GM12878 (cell line): ENCODE measurements at regions not wholly inside any gene's neighbourhood (a gene's known extent, or its start where the extent isn't known, plus 50 kb on each side); places are given as distances from the start of the nearest gene placed in this dataset.

Experiments
- ATF7 ChIP-seq: fragments of 450-650 bp; IDR thresholded peaks from 2 replicates; pipeline ENCODE4 v1.6.1; 2016; ENCODE audit warnings: low read depth, mild to moderate bottlenecking
- ESRRA ChIP-seq: IDR thresholded peaks from 2 replicates; pipeline ENCODE4 v1.6.1; 2012; ENCODE audit warnings: mild to moderate bottlenecking, low read length, improper control_type of control experiment
- KLF5 ChIP-seq: fragments of 450-650 bp; IDR thresholded peaks from 2 replicates; pipeline ENCODE4 v1.6.1; 2014; ENCODE audit warnings: mild to moderate bottlenecking; ENCODE audit not compliant: partially characterized antibody
- LARP7 ChIP-seq: fragments of 450-650 bp; IDR thresholded peaks from 2 replicates; pipeline ENCODE4 v1.6.1; 2017; ENCODE audit warnings: mild to moderate bottlenecking
- MTA2 ChIP-seq: fragments of 450-650 bp; IDR thresholded peaks from 2 replicates; pipeline ENCODE4 v1.6.1; 2016; ENCODE audit warnings: low read depth, mild to moderate bottlenecking, moderate library complexity
- MTA3 ChIP-seq: IDR thresholded peaks from 2 replicates; pipeline ENCODE4 v1.6.1; 2012; ENCODE audit warnings: low read length, inconsistent platforms, borderline replicate concordance
- NFYA ChIP-seq: IDR thresholded peaks from 2 replicates; pipeline ENCODE4 v1.6.1; 2011; ENCODE audit warnings: low read depth, mild to moderate bottlenecking, low read length, improper control_type of control experiment, borderline replicate concordance
- NFYB ChIP-seq: IDR thresholded peaks from 2 replicates; pipeline ENCODE4 v1.6.1; 2011; ENCODE audit warnings: low read depth, mild to moderate bottlenecking, low read length, improper control_type of control experiment, moderate library complexity; ENCODE audit not compliant: insufficient read depth
- NR2C1 ChIP-seq: fragments of 450-650 bp; IDR thresholded peaks from 2 replicates; pipeline ENCODE4 v1.6.1; 2017; ENCODE audit warnings: antibody characterized with exemption, mild to moderate bottlenecking, moderate library complexity
- NR2F1 ChIP-seq: fragments of 450-650 bp; conservative IDR thresholded peaks from 2 replicates; pipeline ENCODE4 v1.6.1; 2017; ENCODE audit warnings: mild to moderate bottlenecking
- SPI1 ChIP-seq: IDR thresholded peaks from 2 replicates; pipeline ENCODE4 v1.6.1; 2011; ENCODE audit warnings: low read depth, mild to moderate bottlenecking, low read length, moderate library complexity, borderline replicate concordance; ENCODE audit not compliant: insufficient read depth
- SREBF1 ChIP-seq: IDR thresholded peaks from 2 replicates; pipeline ENCODE4 v1.6.1; 2012; ENCODE audit warnings: mild to moderate bottlenecking, low read length
- STAT3 ChIP-seq: IDR thresholded peaks from 2 replicates; pipeline ENCODE4 v1.6.1; 2011; ENCODE audit warnings: low read depth, low read length, improper control_type of control experiment
- TARDBP ChIP-seq: IDR thresholded peaks from 2 replicates; pipeline ENCODE4 v1.6.1; 2016; ENCODE audit warnings: borderline replicate concordance
- TBL1XR1 ChIP-seq: IDR thresholded peaks from 2 replicates; pipeline ENCODE4 v1.6.1; 2012; ENCODE audit warnings: low read depth, low read length, improper control_type of control experiment
- TCF12 ChIP-seq: IDR thresholded peaks from 2 replicates; pipeline ENCODE4 v1.6.1; 2011; ENCODE audit warnings: low read depth, mild to moderate bottlenecking, low read length
- TCF3 ChIP-seq: IDR thresholded peaks from 2 replicates; pipeline ENCODE4 v1.6.1; 2012; ENCODE audit warnings: low read depth, mild to moderate bottlenecking, low read length, borderline replicate concordance; ENCODE audit not compliant: insufficient read depth
- WRNIP1 ChIP-seq: IDR thresholded peaks from 2 replicates; pipeline ENCODE4 v1.6.1; 2011; ENCODE audit warnings: low read depth, low read length, improper control_type of control experiment, borderline replicate concordance
- ZBED1 ChIP-seq: IDR thresholded peaks from 2 replicates; pipeline ENCODE4 v1.6.1; 2016; ENCODE audit warnings: borderline replicate concordance
- ZNF622 ChIP-seq: fragments of 450-650 bp; IDR thresholded peaks from 2 replicates; pipeline ENCODE4 v1.6.1; 2017; ENCODE audit warnings: mild to moderate bottlenecking, inconsistent platforms
- TF ChIP-seq, protein P1 (sequence below): fragments of 450-650 bp; IDR thresholded peaks from 2 replicates; pipeline ENCODE4 v1.6.1; 2016; ENCODE audit warnings: mild to moderate bottlenecking, moderate library complexity, borderline replicate concordance
- TF ChIP-seq, protein P2 (sequence below): IDR thresholded peaks from 2 replicates; pipeline ENCODE4 v1.6.1; 2012; ENCODE audit warnings: mild to moderate bottlenecking, low read depth, low read length
- TF ChIP-seq, protein P3 (sequence below): fragments of 450-650 bp; IDR thresholded peaks from 2 replicates; pipeline ENCODE4 v1.6.1; 2017; ENCODE audit warnings: mild to moderate bottlenecking

DNA sequence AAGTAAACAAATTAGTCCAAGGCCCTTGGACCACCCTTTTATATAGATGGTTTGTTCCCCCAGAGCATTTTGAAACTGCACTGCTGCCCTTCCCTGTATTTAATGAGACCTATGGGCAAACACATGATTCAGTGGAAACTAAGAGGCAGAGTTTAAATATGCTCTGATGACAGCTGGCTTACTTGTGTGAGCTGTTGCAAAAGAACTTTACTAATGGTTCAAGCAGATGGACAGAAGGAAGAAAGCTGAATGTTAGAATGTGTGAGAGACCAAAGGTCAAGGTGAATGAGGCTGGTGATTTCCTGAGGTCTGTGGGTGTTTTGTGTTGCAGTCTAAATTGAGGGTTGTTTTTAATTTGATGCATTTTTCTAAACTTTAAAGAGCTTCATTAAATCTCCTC is 123.0 kb upstream of the CEP162 start (continued):
- TF ChIP-seq, protein P1, sequence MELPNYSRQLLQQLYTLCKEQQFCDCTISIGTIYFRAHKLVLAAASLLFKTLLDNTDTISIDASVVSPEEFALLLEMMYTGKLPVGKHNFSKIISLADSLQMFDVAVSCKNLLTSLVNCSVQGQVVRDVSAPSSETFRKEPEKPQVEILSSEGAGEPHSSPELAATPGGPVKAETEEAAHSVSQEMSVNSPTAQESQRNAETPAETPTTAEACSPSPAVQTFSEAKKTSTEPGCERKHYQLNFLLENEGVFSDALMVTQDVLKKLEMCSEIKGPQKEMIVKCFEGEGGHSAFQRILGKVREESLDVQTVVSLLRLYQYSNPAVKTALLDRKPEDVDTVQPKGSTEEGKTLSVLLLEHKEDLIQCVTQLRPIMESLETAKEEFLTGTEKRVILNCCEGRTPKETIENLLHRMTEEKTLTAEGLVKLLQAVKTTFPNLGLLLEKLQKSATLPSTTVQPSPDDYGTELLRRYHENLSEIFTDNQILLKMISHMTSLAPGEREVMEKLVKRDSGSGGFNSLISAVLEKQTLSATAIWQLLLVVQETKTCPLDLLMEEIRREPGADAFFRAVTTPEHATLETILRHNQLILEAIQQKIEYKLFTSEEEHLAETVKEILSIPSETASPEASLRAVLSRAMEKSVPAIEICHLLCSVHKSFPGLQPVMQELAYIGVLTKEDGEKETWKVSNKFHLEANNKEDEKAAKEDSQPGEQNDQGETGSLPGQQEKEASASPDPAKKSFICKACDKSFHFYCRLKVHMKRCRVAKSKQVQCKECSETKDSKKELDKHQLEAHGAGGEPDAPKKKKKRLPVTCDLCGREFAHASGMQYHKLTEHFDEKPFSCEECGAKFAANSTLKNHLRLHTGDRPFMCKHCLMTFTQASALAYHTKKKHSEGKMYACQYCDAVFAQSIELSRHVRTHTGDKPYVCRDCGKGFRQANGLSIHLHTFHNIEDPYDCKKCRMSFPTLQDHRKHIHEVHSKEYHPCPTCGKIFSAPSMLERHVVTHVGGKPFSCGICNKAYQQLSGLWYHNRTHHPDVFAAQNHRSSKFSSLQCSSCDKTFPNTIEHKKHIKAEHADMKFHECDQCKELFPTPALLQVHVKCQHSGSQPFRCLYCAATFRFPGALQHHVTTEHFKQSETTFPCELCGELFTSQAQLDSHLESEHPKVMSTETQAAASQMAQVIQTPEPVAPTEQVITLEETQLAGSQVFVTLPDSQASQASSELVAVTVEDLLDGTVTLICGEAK: no peak
- TF ChIP-seq TCF12 (no peak), WRNIP1 (no peak), TARDBP (no peak), LARP7 (no peak), TCF3 (no peak), SPI1 (no peak), NR2C1 (0 out of 2 replicates have a peak, but pooled peaks have one; percentile 15), ESRRA (peak; percentile 92; the same call in 1 of the 2 replicates), ZBED1 (no peak), TBL1XR1 (no peak), NR2F1 (peak; percentile 83), ATF7 (0 out of 2 replicates have a peak, but pooled peaks have one; percentile 12), KLF5 (no peak), STAT3 (no peak), SREBF1 (no peak), NFYA (no peak), NFYB (no peak), ZNF622 (no peak), MTA2 (peak; percentile 46; the same call in 1 of the 2 replicates), MTA3 (no peak)
- TF ChIP-seq, protein P2, sequence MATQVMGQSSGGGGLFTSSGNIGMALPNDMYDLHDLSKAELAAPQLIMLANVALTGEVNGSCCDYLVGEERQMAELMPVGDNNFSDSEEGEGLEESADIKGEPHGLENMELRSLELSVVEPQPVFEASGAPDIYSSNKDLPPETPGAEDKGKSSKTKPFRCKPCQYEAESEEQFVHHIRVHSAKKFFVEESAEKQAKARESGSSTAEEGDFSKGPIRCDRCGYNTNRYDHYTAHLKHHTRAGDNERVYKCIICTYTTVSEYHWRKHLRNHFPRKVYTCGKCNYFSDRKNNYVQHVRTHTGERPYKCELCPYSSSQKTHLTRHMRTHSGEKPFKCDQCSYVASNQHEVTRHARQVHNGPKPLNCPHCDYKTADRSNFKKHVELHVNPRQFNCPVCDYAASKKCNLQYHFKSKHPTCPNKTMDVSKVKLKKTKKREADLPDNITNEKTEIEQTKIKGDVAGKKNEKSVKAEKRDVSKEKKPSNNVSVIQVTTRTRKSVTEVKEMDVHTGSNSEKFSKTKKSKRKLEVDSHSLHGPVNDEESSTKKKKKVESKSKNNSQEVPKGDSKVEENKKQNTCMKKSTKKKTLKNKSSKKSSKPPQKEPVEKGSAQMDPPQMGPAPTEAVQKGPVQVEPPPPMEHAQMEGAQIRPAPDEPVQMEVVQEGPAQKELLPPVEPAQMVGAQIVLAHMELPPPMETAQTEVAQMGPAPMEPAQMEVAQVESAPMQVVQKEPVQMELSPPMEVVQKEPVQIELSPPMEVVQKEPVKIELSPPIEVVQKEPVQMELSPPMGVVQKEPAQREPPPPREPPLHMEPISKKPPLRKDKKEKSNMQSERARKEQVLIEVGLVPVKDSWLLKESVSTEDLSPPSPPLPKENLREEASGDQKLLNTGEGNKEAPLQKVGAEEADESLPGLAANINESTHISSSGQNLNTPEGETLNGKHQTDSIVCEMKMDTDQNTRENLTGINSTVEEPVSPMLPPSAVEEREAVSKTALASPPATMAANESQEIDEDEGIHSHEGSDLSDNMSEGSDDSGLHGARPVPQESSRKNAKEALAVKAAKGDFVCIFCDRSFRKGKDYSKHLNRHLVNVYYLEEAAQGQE: no peak
- TF ChIP-seq, protein P3, sequence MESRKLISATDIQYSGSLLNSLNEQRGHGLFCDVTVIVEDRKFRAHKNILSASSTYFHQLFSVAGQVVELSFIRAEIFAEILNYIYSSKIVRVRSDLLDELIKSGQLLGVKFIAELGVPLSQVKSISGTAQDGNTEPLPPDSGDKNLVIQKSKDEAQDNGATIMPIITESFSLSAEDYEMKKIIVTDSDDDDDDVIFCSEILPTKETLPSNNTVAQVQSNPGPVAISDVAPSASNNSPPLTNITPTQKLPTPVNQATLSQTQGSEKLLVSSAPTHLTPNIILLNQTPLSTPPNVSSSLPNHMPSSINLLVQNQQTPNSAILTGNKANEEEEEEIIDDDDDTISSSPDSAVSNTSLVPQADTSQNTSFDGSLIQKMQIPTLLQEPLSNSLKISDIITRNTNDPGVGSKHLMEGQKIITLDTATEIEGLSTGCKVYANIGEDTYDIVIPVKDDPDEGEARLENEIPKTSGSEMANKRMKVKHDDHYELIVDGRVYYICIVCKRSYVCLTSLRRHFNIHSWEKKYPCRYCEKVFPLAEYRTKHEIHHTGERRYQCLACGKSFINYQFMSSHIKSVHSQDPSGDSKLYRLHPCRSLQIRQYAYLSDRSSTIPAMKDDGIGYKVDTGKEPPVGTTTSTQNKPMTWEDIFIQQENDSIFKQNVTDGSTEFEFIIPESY: no peak
